ENCODE measurements at regions not wholly inside any gene's neighbourhood (a gene's known extent, or its start where the extent isn't known, plus 50 kb on each side); places are given as distances from the start of the nearest gene placed in this dataset.

DNA sequence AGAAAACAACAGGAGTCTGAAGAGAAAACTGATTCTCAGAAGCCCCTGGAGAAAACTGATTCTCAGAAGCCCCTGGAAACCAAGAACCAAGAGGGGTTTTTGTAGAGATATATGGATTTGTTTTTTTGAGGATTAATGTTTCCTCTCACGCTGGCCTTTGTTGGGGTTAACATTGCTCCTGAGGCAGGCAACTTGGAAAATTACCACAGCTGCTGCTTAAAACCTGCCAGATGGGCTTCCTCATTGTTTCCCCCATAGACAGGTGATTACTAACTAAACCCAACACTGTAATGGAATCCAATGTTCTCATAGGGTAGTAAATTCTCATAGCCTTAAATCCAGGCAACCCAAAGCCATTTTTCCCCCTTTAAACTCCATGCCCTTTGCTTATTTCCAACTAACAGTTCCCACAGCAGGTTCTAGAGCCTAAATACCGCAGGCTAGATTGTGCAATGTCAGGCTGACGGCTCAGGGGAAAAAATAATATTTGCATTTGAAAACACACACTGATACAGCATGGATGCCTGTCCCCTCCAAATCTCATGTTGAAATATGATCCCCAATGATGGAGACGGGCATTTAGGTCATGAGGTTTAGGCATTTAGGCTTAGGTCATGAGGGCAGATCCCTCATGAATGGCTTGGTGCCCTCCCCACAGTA lies 272.3 kb upstream of the PKDCC start:
- no peak for TF ChIP-seq GABPA (IDR thresholded peaks at IDR 0.05; ENCODE audit: low read depth)
- TF ChIP-seq, protein P1, sequence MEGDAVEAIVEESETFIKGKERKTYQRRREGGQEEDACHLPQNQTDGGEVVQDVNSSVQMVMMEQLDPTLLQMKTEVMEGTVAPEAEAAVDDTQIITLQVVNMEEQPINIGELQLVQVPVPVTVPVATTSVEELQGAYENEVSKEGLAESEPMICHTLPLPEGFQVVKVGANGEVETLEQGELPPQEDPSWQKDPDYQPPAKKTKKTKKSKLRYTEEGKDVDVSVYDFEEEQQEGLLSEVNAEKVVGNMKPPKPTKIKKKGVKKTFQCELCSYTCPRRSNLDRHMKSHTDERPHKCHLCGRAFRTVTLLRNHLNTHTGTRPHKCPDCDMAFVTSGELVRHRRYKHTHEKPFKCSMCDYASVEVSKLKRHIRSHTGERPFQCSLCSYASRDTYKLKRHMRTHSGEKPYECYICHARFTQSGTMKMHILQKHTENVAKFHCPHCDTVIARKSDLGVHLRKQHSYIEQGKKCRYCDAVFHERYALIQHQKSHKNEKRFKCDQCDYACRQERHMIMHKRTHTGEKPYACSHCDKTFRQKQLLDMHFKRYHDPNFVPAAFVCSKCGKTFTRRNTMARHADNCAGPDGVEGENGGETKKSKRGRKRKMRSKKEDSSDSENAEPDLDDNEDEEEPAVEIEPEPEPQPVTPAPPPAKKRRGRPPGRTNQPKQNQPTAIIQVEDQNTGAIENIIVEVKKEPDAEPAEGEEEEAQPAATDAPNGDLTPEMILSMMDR (IDR thresholded peaks at IDR 0.05; ENCODE audit: insufficient read depth, low read length): no peak
- TF ChIP-seq, protein P2, sequence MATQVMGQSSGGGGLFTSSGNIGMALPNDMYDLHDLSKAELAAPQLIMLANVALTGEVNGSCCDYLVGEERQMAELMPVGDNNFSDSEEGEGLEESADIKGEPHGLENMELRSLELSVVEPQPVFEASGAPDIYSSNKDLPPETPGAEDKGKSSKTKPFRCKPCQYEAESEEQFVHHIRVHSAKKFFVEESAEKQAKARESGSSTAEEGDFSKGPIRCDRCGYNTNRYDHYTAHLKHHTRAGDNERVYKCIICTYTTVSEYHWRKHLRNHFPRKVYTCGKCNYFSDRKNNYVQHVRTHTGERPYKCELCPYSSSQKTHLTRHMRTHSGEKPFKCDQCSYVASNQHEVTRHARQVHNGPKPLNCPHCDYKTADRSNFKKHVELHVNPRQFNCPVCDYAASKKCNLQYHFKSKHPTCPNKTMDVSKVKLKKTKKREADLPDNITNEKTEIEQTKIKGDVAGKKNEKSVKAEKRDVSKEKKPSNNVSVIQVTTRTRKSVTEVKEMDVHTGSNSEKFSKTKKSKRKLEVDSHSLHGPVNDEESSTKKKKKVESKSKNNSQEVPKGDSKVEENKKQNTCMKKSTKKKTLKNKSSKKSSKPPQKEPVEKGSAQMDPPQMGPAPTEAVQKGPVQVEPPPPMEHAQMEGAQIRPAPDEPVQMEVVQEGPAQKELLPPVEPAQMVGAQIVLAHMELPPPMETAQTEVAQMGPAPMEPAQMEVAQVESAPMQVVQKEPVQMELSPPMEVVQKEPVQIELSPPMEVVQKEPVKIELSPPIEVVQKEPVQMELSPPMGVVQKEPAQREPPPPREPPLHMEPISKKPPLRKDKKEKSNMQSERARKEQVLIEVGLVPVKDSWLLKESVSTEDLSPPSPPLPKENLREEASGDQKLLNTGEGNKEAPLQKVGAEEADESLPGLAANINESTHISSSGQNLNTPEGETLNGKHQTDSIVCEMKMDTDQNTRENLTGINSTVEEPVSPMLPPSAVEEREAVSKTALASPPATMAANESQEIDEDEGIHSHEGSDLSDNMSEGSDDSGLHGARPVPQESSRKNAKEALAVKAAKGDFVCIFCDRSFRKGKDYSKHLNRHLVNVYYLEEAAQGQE (IDR thresholded peaks at IDR 0.05; ENCODE audit: insufficient replicate concordance, low read depth): no peak

All from HL-60 (cell line).